KMS-11 (cell line): ENCODE measurements at regions not wholly inside any gene's neighbourhood (a gene's known extent, or its start where the extent isn't known, plus 50 kb on each side); places are given as distances from the start of the nearest gene placed in this dataset.

Experiments
- H2AFZ ChIP-seq: fragments of 200-600 bp; sonication (generic); 2 replicates; pipeline ENCODE4 v1.6.1; 2016; ENCODE audit warnings: antibody characterized with exemption, mixed run types, low read depth
- H3K27ac ChIP-seq: fragments of 200-600 bp; sonication (generic); 2 replicates; pipeline ENCODE4 v1.6.1; 2016; ENCODE audit warnings: mild to moderate bottlenecking, mixed run types
- H3K27me3 ChIP-seq: fragments of 200-600 bp; sonication (generic); 2 replicates; pipeline ENCODE4 v1.6.1; 2017; ENCODE audit warnings: mild to moderate bottlenecking, low read depth, mixed run types, moderate library complexity; ENCODE audit not compliant: insufficient read depth
- H3K36me3 ChIP-seq: fragments of 200-600 bp; sonication (generic); 2 replicates; pipeline ENCODE4 v1.6.1; 2017; ENCODE audit warnings: mild to moderate bottlenecking, mixed run types; ENCODE audit not compliant: insufficient read depth
- H3K4me1 ChIP-seq: fragments of 200-600 bp; sonication (generic); 2 replicates; pipeline ENCODE4 v1.6.1; 2016; ENCODE audit warnings: mild to moderate bottlenecking, low read depth, mixed run types; ENCODE audit not compliant: poor library complexity, severe bottlenecking
- H3K4me2 ChIP-seq: fragments of 200-600 bp; sonication (generic); 2 replicates; pipeline ENCODE4 v1.7.0; 2016; ENCODE audit warnings: mild to moderate bottlenecking, mixed run types
- H3K4me3 ChIP-seq: fragments of 200-600 bp; sonication (generic); IDR thresholded peaks from 2 replicates; pipeline ENCODE4 v1.6.1; 2017; ENCODE audit warnings: low read depth, low read length, mixed read lengths; ENCODE audit not compliant: insufficient read depth
- H3K79me2 ChIP-seq: fragments of 200-600 bp; sonication (generic); 2 replicates; pipeline ENCODE4 v1.6.1; 2016; ENCODE audit warnings: low read depth, mixed run types; ENCODE audit not compliant: insufficient read depth
- H3K9ac ChIP-seq: fragments of 200-600 bp; sonication (generic); 2 replicates; pipeline ENCODE4 v1.6.1; 2016; ENCODE audit warnings: mild to moderate bottlenecking, mixed run types
- H4K20me1 ChIP-seq: fragments of 200-600 bp; sonication (generic); 2 replicates; pipeline ENCODE4 v1.6.1; 2016; ENCODE audit warnings: mild to moderate bottlenecking, mixed run types; ENCODE audit not compliant: insufficient read depth
- TF ChIP-seq, protein P1 (sequence below): fragments of 200-600 bp; sonication (generic); conservative IDR thresholded peaks from 2 replicates; pipeline ENCODE4 v1.6.1; 2017; ENCODE audit warnings: low read depth, mild to moderate bottlenecking, antibody characterized with exemption, low read length, moderate library complexity, mixed read lengths

DNA sequence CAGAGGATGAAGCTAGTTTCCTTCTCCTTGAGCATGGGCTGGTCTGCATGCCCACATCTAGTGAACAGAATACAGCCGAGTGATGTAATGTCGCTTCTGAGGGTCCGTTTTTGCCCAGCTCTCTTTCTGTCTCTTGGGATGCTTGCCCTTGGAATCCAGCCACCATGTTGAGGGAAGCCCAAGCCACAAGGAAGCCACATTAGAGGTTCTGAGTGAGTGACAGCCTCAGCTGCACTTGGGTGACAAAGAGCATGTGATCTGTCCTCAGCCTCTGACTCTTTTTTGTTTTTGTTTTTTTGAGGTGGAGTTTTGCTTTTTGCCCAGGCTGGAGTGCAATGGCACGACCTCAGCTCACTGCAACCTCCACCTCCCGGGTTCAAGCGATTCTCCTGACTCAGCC lies 100.6 kb upstream of the SALL4 start:
- H3K4me2 ChIP-seq, result no peak overlapping the region
- no peaks in the 10 kb centered on the region for H3K27me3 ChIP-seq
- TF ChIP-seq, protein P1, sequence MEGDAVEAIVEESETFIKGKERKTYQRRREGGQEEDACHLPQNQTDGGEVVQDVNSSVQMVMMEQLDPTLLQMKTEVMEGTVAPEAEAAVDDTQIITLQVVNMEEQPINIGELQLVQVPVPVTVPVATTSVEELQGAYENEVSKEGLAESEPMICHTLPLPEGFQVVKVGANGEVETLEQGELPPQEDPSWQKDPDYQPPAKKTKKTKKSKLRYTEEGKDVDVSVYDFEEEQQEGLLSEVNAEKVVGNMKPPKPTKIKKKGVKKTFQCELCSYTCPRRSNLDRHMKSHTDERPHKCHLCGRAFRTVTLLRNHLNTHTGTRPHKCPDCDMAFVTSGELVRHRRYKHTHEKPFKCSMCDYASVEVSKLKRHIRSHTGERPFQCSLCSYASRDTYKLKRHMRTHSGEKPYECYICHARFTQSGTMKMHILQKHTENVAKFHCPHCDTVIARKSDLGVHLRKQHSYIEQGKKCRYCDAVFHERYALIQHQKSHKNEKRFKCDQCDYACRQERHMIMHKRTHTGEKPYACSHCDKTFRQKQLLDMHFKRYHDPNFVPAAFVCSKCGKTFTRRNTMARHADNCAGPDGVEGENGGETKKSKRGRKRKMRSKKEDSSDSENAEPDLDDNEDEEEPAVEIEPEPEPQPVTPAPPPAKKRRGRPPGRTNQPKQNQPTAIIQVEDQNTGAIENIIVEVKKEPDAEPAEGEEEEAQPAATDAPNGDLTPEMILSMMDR, result no peak
- no peak overlapping the region for H2AFZ ChIP-seq
- H3K4me1 ChIP-seq, result no peaks in the 10 kb centered on the region
- no peaks in the 10 kb centered on the region for H4K20me1 ChIP-seq
- no peak overlapping the region for H3K9ac ChIP-seq
- no peaks in the 10 kb centered on the region for H3K79me2 ChIP-seq
- no peaks in the 10 kb centered on the region for H3K36me3 ChIP-seq
- H3K27ac ChIP-seq, result no peak overlapping the region
- H3K4me3 ChIP-seq, result no peak overlapping the region

DNA sequence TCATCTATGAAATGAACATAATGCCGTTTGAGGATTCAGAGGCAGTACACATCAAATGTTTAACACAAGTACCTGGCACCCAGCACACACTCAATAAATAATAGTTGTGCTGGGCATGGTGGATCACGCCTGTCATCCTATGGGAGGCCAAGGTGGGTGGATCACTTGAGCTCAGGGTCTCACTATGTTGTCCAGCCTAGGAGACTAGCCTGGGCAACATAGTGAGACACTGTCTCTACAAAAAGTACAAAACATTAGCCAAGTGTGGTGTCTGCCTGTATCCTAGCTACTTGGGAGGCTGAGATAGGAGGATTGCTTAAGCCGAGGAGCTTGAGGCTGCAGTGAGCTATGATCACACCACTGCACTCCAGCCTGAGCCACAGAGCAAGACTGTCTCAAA lies 98.1 kb upstream of the SALL4 start:
- no peak overlapping the region for H3K4me3 ChIP-seq
- H3K4me1 ChIP-seq, result no peaks in the 10 kb centered on the region
- no peaks in the 10 kb centered on the region for H4K20me1 ChIP-seq
- no peaks in the 10 kb centered on the region for H3K27me3 ChIP-seq
- no peak overlapping the region for H3K9ac ChIP-seq
- no peak overlapping the region for H2AFZ ChIP-seq
- no peaks in the 10 kb centered on the region for H3K36me3 ChIP-seq
- no peaks in the 10 kb centered on the region for H3K79me2 ChIP-seq
- TF ChIP-seq, protein P1, result no peak
- no peak overlapping the region for H3K27ac ChIP-seq
- no peak overlapping the region for H3K4me2 ChIP-seq

DNA sequence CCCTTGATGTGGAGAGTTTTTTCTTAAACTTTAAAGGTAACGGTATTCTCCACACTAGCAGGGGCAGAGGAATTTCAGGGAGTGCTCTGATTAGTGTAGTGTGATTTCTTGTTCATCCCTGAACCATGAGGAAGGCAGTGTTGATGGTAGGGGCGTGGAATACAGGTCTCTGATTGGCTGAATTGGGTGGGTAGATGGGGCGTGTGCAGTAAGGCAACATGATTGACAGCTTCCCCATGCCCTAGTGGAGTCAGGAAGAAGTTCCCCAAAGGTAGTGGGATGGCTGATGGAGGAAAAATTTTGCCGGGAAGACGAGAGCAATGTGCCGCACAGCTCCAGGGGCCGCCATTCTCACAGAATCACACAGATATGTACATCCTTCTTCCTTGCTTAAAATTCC lies 97.4 kb upstream of the SALL4 start:
- H3K9ac ChIP-seq, result no peak overlapping the region
- no peak overlapping the region for H2AFZ ChIP-seq
- no peak overlapping the region for H3K27ac ChIP-seq

GRCh38 chr20:51898788-51899187 lies 96.5 kb upstream of the SALL4 start:
- no peaks in the 10 kb centered on the region for H3K79me2 ChIP-seq
- H2AFZ ChIP-seq, result no peak overlapping the region
- no peaks in the 10 kb centered on the region for H3K4me1 ChIP-seq
- H3K4me2 ChIP-seq, result no peak overlapping the region
- no peak overlapping the region for H3K4me3 ChIP-seq
- no peak overlapping the region for H3K27ac ChIP-seq
- no peak overlapping the region for H3K9ac ChIP-seq
- no peaks in the 10 kb centered on the region for H3K27me3 ChIP-seq
- H4K20me1 ChIP-seq, result no peaks in the 10 kb centered on the region
- TF ChIP-seq, protein P1, result no peak
- H3K36me3 ChIP-seq, result no peaks in the 10 kb centered on the region

More for the DNA sequence above, 97.4 kb upstream of the SALL4 start:
- Histone ChIP-seq H3K4me2 (no peak overlapping the region), H3K36me3 (no peaks in the 10 kb centered on the region), H3K79me2 (no peaks in the 10 kb centered on the region), H3K4me1 (no peaks in the 10 kb centered on the region), H3K27me3 (no peaks in the 10 kb centered on the region), H4K20me1 (no peaks in the 10 kb centered on the region), H3K4me3 (no peak overlapping the region)
- TF ChIP-seq, protein P1, result no peak

DNA sequence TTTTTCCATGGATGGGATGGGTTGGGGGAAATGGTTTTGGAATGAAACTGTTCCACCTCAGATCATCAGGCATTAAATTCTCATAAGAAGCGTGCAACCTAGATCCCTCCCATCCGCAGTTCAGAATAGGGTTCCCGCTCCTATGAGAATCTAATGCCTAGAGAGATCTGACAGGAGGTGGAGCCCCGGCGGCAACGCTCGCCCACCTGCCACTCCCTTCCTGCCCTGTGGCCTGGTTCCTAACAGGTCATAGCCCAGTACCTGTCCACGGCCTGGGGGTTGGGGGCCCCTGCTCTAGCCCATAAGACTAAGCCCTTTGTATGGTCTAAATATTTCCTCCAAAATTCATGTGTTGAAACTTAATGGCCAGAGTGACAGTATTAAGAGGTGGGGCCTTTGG lies 92.3 kb upstream of the SALL4 start:
- Histone ChIP-seq H3K4me2 (no peak overlapping the region), H3K9ac (no peak overlapping the region), H3K4me3 (no peak overlapping the region), H3K36me3 (no peaks in the 10 kb centered on the region), H3K27ac (no peak overlapping the region), H3K27me3 (no peaks in the 10 kb centered on the region), H3K79me2 (no peaks in the 10 kb centered on the region), H2AFZ (no peak overlapping the region), H3K4me1 (no peaks in the 10 kb centered on the region), H4K20me1 (no peaks in the 10 kb centered on the region)
- TF ChIP-seq, protein P1, result no peak
